ENCODE measurements at regions not wholly inside any gene's neighbourhood (a gene's known extent, or its start where the extent isn't known, plus 50 kb on each side); places are given as distances from the start of the nearest gene placed in this dataset.

DNA sequence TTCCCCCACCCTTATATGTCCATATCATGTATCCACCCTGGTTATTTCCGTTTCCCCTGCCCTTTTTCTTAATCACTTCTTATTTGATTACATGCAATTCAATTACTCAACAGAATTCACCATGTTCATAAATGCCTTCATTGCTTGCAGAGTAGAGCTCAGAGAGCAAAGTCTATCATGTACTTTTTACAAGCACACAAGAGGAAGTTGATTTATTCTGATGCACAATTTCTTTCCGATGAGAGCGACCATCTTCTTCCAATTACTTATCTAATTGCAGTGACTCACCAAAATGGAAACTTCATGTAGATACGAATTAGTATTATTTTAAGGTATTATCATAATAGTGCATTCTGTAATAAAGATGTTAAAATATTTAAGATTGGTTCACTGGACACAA is 430.5 kb upstream of the KLF6 start:
- intact Hi-C loops (cut with micrococcal nuclease), result no loop called here
- Histone ChIP-seq H3K27me3 (ENCODE audit: control insufficient read depth in 2 of 2, insufficient read depth in 2 of 2, low read length in 2 of 2) (no peaks in the 10 kb centered on the region), H3K4me2 (ENCODE audit: insufficient read depth, low read length) (no peak overlapping the region), H3K9me3 (replicated peaks; ENCODE audit: control insufficient read depth, insufficient read depth, low read length) (no peaks in the 10 kb centered on the region), H3K9ac (replicated peaks; ENCODE audit: extremely low read depth, insufficient read depth, low read length) (no peak overlapping the region), H3K27ac (ENCODE audit: insufficient read depth, low read depth, low read length) (no peak overlapping the region), H3K4me1 (ENCODE audit: control insufficient read depth, extremely low read depth, insufficient read depth, low read length) (peaks cover 7% of the 10 kb centered on the region), H3K79me2 (ENCODE audit: control insufficient read depth, insufficient read depth, low read length) (no peaks in the 10 kb centered on the region), H4K20me1 (replicated peaks; ENCODE audit: control insufficient read depth, extremely low read depth, insufficient read depth, low read length) (no peaks in the 10 kb centered on the region), H3K36me3 (ENCODE audit: control insufficient read depth in 2 of 2, extremely low read depth in 1 of 2, insufficient read depth in 2 of 2, low read length in 2 of 2) (no peaks in the 10 kb centered on the region), H2AFZ (ENCODE audit: low read depth, low read length) (no peak overlapping the region), H3K4me3 (replicated peaks in 1 of 3; ENCODE audit: insufficient read depth in 1 of 3, low read depth in 1 of 3, low read length in 3 of 3) (no peak overlapping the region), H3K9me1 (replicated peaks; ENCODE audit: control insufficient read depth, extremely low read depth, insufficient read depth, low read length) (no peaks in the 10 kb centered on the region)
- DNase-seq (ENCODE audit: low read depth, low spot score) (no peak), FAIRE-seq (no peak)
- ChIA-PET CTCF (interaction anchor here (1.3 to 1.7 kb wide), 2 partner anchors 17 to 18 kb away, joined by 3 to 4 read pairs; no protein-coding TSS in a partner anchor), POLR2A (no interaction called here)
- dilution Hi-C loops (cut with MboI; ENCODE audit: extremely low pct_ligation_motif_present, low sequenced_read_pairs), result no loop called here
- TF ChIP-seq MAX (IDR thresholded peaks at IDR 0.05; ENCODE audit: insufficient read depth, insufficient read length) (no peak), POLR2AphosphoS5 (IDR thresholded peaks at IDR 0.05; ENCODE audit: insufficient read depth, low read depth, low read length) (no peak), CTCF (IDR thresholded peaks at IDR 0.05; ENCODE audit: extremely low read depth in 1 of 2, insufficient read depth in 1 of 2, low read depth in 1 of 2, low read length in 2 of 2) (no peak), POLR2A (IDR thresholded peaks at IDR 0.05; ENCODE audit: low read depth, low read length) (no peak), MYC (IDR thresholded peaks at IDR 0.05; ENCODE audit: low read depth, low read length) (no peak), GATA2 (IDR thresholded peaks at IDR 0.05; ENCODE audit: insufficient read depth, insufficient read length, low read depth, low read length) (no peak), JUN (IDR thresholded peaks at IDR 0.05; ENCODE audit: borderline replicate concordance, insufficient read depth, insufficient read length, low read depth) (no peak), FOS (IDR thresholded peaks at IDR 0.05; ENCODE audit: borderline replicate concordance, insufficient read depth, low read length) (no peak), EZH2 (IDR thresholded peaks at IDR 0.05; ENCODE audit: borderline replicate concordance, low read depth, low read length, severe bottlenecking) (no peak)
- BruUV-seq (replicated peaks), result no TSS peak
